Thoracic aorta (tissue), 2 donors: ENCODE measurements at regions not wholly inside any gene's neighbourhood (a gene's known extent, or its start where the extent isn't known, plus 50 kb on each side); places are given as distances from the start of the nearest gene placed in this dataset.

ENCODE experiments used
- ATAC-seq: fragments of 150-250 bp; one replicate; pipeline ENCODE4 v1.8.0; 2017; ENCODE audit warnings: low read depth; ENCODE audit not compliant: insufficient number of reproducible peaks, low FRiP score
- DNase-seq: peaks from one replicate; pipeline ENCODE4 v3.0.0-alpha.2; 2020; ENCODE audit warnings: low spot score
- H3K27ac ChIP-seq, 2 donors: fragments of 200-600 bp; sonication (generic); 1 replicate in 1 of 2; 2 replicates in 1 of 2; pipeline ENCODE4 v1.5.1; 2016; ENCODE audit warnings: mild to moderate bottlenecking in 2 of 2, moderate library complexity in 2 of 2
- H3K27me3 ChIP-seq: fragments of 200-600 bp; sonication (generic); replicated peaks from 2 replicates; pipeline ENCODE4 v1.6.0; 2016; ENCODE audit warnings: mild to moderate bottlenecking; ENCODE audit not compliant: insufficient read depth
- H3K36me3 ChIP-seq: fragments of 200-600 bp; sonication (generic); one replicate; pipeline ENCODE4 v1.5.1; 2016
- H3K4me1 ChIP-seq, 2 donors: fragments of 200-600 bp; sonication (generic); 1 replicate in 1 of 2; 2 replicates in 1 of 2; pipeline versions ENCODE4 v1.5.1 to v1.6.0; 2016; ENCODE audit warnings: low read depth in 2 of 2, mild to moderate bottlenecking in 1 of 2; ENCODE audit not compliant: control insufficient read depth in 1 of 2
- H3K4me3 ChIP-seq: fragments of 200-600 bp; sonication (generic); 2 replicates; pipeline ENCODE4 v1.5.1; 2016; ENCODE audit warnings: mild to moderate bottlenecking
- H3K9me3 ChIP-seq: fragments of 200-600 bp; sonication (generic); 2 replicates; pipeline ENCODE4 v1.5.1; 2016
- CTCF ChIP-seq: fragments of 200-600 bp; sonication (generic); IDR thresholded peaks from one replicate; pipeline ENCODE4 v1.5.1; 2019; ENCODE audit warnings: antibody characterized with exemption

- Histone ChIP-seq H3K9me3 (peaks cover 4% of the 10 kb centered on the region), H3K27ac (no peak overlapping the region), H3K4me1 (no peaks in the 10 kb centered on the region), H3K4me3 (no peak overlapping the region), H3K36me3 (no peaks in the 10 kb centered on the region), H3K27me3 (no peaks in the 10 kb centered on the region)
- ATAC-seq (no peak), DNase-seq (no peak)
- no peak for TF ChIP-seq CTCF
These were observed 428.0 kb downstream of the PSAT1 start for GRCh38 chr9:78724896-78725295.

DNA sequence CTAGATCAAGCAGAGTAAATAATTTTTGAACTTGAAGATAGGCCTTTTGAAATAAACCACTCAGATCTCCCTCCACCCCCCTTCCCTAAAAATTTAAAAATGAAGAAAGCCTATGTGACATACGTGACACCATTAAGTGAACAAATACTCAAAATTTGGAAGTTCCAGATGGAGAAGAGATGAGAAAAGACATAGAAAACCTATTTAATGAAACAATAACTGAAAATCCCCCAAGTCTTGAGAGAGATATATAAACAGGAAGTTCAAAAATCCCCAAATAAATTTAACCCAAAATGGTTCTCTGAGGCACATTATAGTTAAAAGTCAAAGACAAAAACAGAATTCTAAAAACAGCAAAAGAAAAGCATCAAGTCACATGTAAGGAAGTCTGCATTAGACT is 428.6 kb downstream of the PSAT1 start:
- Histone ChIP-seq H3K9me3 (peaks cover 4% of the 10 kb centered on the region), H3K4me3 (no peak overlapping the region), H3K4me1 (no peaks in the 10 kb centered on the region), H3K27ac (no peak overlapping the region), H3K36me3 (no peaks in the 10 kb centered on the region), H3K27me3 (no peaks in the 10 kb centered on the region)
- no peak for TF ChIP-seq CTCF
- ATAC-seq = no peak
- DNase-seq = no peak

DNA sequence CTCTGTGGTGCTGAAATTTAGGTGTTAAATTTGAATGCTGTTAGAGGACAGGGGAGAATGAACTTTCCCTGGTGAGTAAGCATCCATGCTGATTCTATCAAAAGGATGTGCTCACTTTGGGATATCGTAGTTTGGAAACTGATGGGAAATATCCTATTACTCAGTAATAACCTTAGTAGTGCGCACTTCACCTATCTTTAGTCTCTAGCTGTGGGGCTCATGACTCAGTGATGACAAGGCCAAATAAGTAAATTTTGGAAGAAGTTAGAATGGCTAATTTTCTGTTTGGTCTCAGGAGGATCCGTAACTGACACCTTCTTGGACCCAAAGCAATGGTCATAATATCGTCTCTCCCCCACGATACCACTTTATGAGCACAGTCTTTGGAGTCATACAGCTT is 448.4 kb downstream of the PSAT1 start:
- Histone ChIP-seq H3K4me1 (no peaks in the 10 kb centered on the region), H3K4me3 (no peak overlapping the region), H3K27ac (no peak overlapping the region), H3K36me3 (no peaks in the 10 kb centered on the region), H3K9me3 (no peaks in the 10 kb centered on the region), H3K27me3 (no peaks in the 10 kb centered on the region)
- no peak for ATAC-seq
- TF ChIP-seq CTCF = no peak
- DNase-seq = no peak

GRCh38 chr9:78746010-78746409 is 449.1 kb downstream of the PSAT1 start:
- no peaks in the 10 kb centered on the region for H3K36me3 ChIP-seq
- no peak overlapping the region for H3K27ac ChIP-seq
- H3K4me3 ChIP-seq = no peak overlapping the region
- no peaks in the 10 kb centered on the region for H3K9me3 ChIP-seq
- ATAC-seq = no peak
- no peak for TF ChIP-seq CTCF
- no peaks in the 10 kb centered on the region for H3K27me3 ChIP-seq
- no peaks in the 10 kb centered on the region for H3K4me1 ChIP-seq
- DNase-seq = no peak

- ATAC-seq = no peak
- Histone ChIP-seq H3K4me1 (no peaks in the 10 kb centered on the region), H3K27me3 (no peaks in the 10 kb centered on the region), H3K9me3 (no peaks in the 10 kb centered on the region), H3K36me3 (no peaks in the 10 kb centered on the region), H3K27ac (no peak overlapping the region), H3K4me3 (no peak overlapping the region)
- no peak for DNase-seq
- TF ChIP-seq CTCF = no peak
These were observed 456.1 kb downstream of the PSAT1 start for GRCh38 chr9:78753039-78753438.
